ENCODE measurements at regions not wholly inside any gene's neighbourhood (a gene's known extent, or its start where the extent isn't known, plus 50 kb on each side); places are given as distances from the start of the nearest gene placed in this dataset.

- TF ChIP-seq, protein P1, sequence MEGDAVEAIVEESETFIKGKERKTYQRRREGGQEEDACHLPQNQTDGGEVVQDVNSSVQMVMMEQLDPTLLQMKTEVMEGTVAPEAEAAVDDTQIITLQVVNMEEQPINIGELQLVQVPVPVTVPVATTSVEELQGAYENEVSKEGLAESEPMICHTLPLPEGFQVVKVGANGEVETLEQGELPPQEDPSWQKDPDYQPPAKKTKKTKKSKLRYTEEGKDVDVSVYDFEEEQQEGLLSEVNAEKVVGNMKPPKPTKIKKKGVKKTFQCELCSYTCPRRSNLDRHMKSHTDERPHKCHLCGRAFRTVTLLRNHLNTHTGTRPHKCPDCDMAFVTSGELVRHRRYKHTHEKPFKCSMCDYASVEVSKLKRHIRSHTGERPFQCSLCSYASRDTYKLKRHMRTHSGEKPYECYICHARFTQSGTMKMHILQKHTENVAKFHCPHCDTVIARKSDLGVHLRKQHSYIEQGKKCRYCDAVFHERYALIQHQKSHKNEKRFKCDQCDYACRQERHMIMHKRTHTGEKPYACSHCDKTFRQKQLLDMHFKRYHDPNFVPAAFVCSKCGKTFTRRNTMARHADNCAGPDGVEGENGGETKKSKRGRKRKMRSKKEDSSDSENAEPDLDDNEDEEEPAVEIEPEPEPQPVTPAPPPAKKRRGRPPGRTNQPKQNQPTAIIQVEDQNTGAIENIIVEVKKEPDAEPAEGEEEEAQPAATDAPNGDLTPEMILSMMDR (IDR thresholded peaks at IDR 0.05; ENCODE audit: low read depth, low read length, missing control alignments), result no peak
- H3K4me3 ChIP-seq (ENCODE audit: low read depth, low read length), result no peak overlapping the region
- no peak for DNase-seq (ENCODE audit: low read depth)
These were observed 184.8 kb downstream of the TMEM38B start for GRCh38 chr9:105879181-105879580.

DNA sequence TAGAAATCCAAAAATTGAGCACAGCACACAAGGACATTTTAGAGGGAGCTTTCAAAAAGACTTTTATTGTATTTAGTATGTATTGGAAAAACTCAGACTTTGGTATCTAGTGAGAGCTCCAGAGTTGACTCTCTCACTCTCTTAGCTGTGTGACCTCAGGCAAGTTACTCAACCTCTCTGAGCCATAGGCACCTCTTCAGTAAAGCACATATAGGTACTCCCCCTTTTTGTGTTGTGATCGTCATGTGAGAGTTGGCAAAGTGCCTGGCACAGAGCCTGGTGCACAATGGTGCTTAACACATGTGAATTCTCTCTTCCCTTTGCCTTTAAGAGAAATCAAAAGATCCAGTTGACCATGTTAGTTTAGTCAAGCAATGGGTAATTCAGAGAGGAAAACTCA lies 186.2 kb downstream of the TMEM38B start:
- TF ChIP-seq, protein P1 (IDR thresholded peaks at IDR 0.05; ENCODE audit: low read depth, low read length, missing control alignments), result no peak
- H3K4me3 ChIP-seq (ENCODE audit: low read depth, low read length), result no peak overlapping the region
- DNase-seq (ENCODE audit: low read depth), result no peak

DNA sequence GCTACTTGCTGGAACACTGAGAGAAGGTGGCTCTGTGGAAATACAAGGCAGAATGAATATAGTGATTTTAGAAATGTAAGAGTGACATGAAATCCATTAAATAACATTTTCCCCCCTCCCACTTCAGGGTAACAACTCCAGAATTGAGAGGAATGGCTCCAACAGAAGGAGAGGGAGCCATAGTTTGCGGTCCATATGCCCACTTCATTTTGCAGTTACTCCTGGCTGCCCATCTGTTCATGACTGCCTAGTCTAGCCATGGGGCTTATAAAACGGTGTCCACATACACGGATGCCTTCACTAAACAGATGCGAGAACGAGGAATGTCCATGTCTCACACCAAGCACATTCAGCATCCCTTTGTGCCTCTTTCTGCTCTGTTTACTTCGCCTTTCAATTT lies 186.7 kb downstream of the TMEM38B start:
- TF ChIP-seq, protein P1 (IDR thresholded peaks at IDR 0.05; ENCODE audit: low read depth, low read length, missing control alignments), result no peak
- no peak for DNase-seq (ENCODE audit: low read depth)
- no peak overlapping the region for H3K4me3 ChIP-seq (ENCODE audit: low read depth, low read length)

DNA sequence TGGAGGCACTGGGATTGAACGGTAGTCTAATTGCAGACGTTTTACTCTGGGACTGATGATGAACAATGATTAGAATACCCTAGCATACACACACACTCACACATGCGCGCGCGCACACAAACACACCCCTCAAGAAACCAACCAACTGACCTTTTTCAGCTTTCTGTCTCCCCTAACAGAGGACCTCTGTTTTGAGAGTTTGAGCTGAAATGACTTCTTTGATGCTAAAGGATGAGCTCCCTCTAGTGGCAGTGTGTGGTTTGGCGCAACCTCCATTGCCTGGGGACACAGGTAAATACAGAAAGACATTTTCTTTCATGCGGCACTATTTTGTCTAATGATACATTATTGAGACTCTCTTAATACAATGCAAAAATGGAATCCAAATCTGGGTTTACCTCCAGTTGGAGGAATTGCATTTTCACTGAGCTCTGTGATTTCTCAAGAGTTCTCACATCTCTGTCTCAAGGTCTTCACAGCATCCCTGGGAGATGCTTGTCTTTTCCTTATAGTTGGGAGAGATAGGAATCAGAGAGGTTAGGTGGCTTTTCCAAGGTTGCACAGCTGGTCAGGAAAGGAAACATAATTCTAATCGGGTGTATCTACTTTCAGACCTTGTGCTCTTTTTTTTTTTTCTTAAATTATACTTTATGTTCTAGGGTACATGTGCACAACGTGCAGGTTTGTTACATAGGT lies 187.5 kb downstream of the TMEM38B start:
- no peak overlapping the region for H3K4me3 ChIP-seq (ENCODE audit: low read depth, low read length)
- TF ChIP-seq, protein P1 (IDR thresholded peaks at IDR 0.05; ENCODE audit: low read depth, low read length, missing control alignments), result peak; percentile 91
- peak; percentile 30 for DNase-seq (ENCODE audit: low read depth)

- TF ChIP-seq, protein P1 (IDR thresholded peaks at IDR 0.05; ENCODE audit: low read depth, low read length, missing control alignments), result no peak
- peak; percentile 24 for DNase-seq (ENCODE audit: low read depth)
- H3K4me3 ChIP-seq (ENCODE audit: low read depth, low read length), result no peak overlapping the region
These were observed 189.5 kb downstream of the TMEM38B start for GRCh38 chr9:105883847-105884246.

DNA sequence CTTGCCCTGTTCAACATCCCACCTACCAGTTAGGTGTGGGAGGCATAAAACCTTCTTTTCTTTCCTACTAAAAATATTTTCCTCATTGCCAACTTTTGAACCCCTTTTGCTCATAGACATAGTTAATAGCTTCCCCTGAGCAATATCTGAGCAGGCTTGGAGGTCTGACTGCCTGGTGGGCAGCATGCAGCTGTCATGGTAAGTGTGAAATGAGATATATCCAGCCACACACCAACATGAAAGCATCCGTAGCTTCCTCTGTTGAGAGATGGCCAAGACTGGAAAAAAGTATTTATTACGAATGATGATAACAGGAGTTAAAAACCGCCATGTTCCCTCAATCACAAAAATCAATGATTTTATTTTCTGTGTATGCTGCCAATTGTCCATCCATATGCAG lies 190.1 kb downstream of the TMEM38B start:
- DNase-seq (ENCODE audit: low read depth), result no peak
- TF ChIP-seq, protein P1 (IDR thresholded peaks at IDR 0.05; ENCODE audit: low read depth, low read length, missing control alignments), result no peak
- H3K4me3 ChIP-seq (ENCODE audit: low read depth, low read length), result no peak overlapping the region

GRCh38 chr9:105886136-105886535 lies 191.8 kb downstream of the TMEM38B start:
- TF ChIP-seq, protein P1 (IDR thresholded peaks at IDR 0.05; ENCODE audit: low read depth, low read length, missing control alignments), result no peak
- no peak for DNase-seq (ENCODE audit: low read depth)
- no peak overlapping the region for H3K4me3 ChIP-seq (ENCODE audit: low read depth, low read length)

All from GM12864 (cell line).